ENCODE measurements at regions not wholly inside any gene's neighbourhood (a gene's known extent, or its start where the extent isn't known, plus 50 kb on each side); places are given as distances from the start of the nearest gene placed in this dataset.

GRCh38 chr2:156704617-156705016, 268.4 kb downstream of the GPD2 start:
- TF ChIP-seq CTCF (IDR thresholded peaks at IDR 0.05) (no peak), POLR2A (IDR thresholded peaks at IDR 0.05) (no peak)

Data from uterus (tissue), 2 donors.